SIG-M5 treated with dmso at 0.1 percent for 504 hours (cell line): ENCODE measurements at regions not wholly inside any gene's neighbourhood (a gene's known extent, or its start where the extent isn't known, plus 50 kb on each side); places are given as distances from the start of the nearest gene placed in this dataset.
A peak's percentile ranks its signal among the peaks of the same experiment; 100 is the strongest.

Experiments used
- DNase-seq: peaks from one replicate; lab custom pipeline; 2025; ENCODE audit not compliant: unreplicated experiment; lab: John Stamatoyannopoulos, UW

- no peak for DNase-seq
These were observed 55.1 kb upstream of the LAMA2 start for GRCh38 chr6:128827675-128828464.

GRCh38 chr6:128826606-128827005 lies 56.3 kb upstream of the LAMA2 start:
- no peak for DNase-seq

- DNase-seq: no peak
These were observed 60.7 kb upstream of the LAMA2 start for GRCh38 chr6:128822271-128822670.

GRCh38 chr6:128821116-128821515 lies 61.8 kb upstream of the LAMA2 start:
- DNase-seq: no peak

- no peak for DNase-seq
These were observed 74.1 kb upstream of the LAMA2 start for GRCh38 chr6:128808856-128809255.

- DNase-seq: peak; percentile 23
These were observed 75.4 kb upstream of the LAMA2 start for GRCh38 chr6:128807577-128807976.

- peak; percentile 25 for DNase-seq
These were observed 76.7 kb upstream of the LAMA2 start for GRCh38 chr6:128806261-128806660.

- no peak for DNase-seq
These were observed 79.0 kb upstream of the LAMA2 start for GRCh38 chr6:128803911-128804310.

- DNase-seq: no peak
These were observed 81.3 kb upstream of the LAMA2 start for GRCh38 chr6:128801621-128802020.

GRCh38 chr6:128784266-128784665 lies 98.7 kb upstream of the LAMA2 start:
- no peak for DNase-seq

- DNase-seq: no peak
These were observed 114.8 kb upstream of the LAMA2 start for GRCh38 chr6:128768187-128768586.

GRCh38 chr6:128767705-128768104 lies 115.2 kb upstream of the LAMA2 start:
- DNase-seq: no peak

GRCh38 chr6:128767150-128767549 lies 115.8 kb upstream of the LAMA2 start:
- DNase-seq: no peak

- DNase-seq: no peak
These were observed 119.2 kb upstream of the LAMA2 start for GRCh38 chr6:128763599-128764300.

GRCh38 chr6:128759901-128760300 lies 123.0 kb upstream of the LAMA2 start:
- no peak for DNase-seq

GRCh38 chr6:128759447-128759846 lies 123.5 kb upstream of the LAMA2 start:
- no peak for DNase-seq

- DNase-seq: no peak
These were observed 125.0 kb upstream of the LAMA2 start for GRCh38 chr6:128757961-128758360.

- no peak for DNase-seq
These were observed 128.2 kb upstream of the LAMA2 start for GRCh38 chr6:128754658-128755256.

GRCh38 chr6:128743974-128744765 lies 138.8 kb upstream of the LAMA2 start:
- no peak for DNase-seq

GRCh38 chr6:128742900-128743299 lies 140.0 kb upstream of the LAMA2 start:
- DNase-seq: no peak

- DNase-seq: no peak
These were observed 142.0 kb upstream of the LAMA2 start for GRCh38 chr6:128740951-128741350.
